ENCODE measurements at regions not wholly inside any gene's neighbourhood (a gene's known extent, or its start where the extent isn't known, plus 50 kb on each side); places are given as distances from the start of the nearest gene placed in this dataset.

- no peak for TF ChIP-seq CTCF (IDR thresholded peaks at IDR 0.05)
- ATAC-seq (ENCODE audit: insufficient number of reproducible peaks, low FRiP score, low read depth) (no peak), DNase-seq (ENCODE audit: low spot score) (no peak)
- H3K4me3 ChIP-seq, result no peak overlapping the region
- no peaks in the 10 kb centered on the region for H3K27me3 ChIP-seq (replicated peaks; ENCODE audit: insufficient read depth)
- no peaks in the 10 kb centered on the region for H3K4me1 ChIP-seq (ENCODE audit: control insufficient read depth in 1 of 2, low read depth in 2 of 2)
- no peak overlapping the region for H3K27ac ChIP-seq
- H3K36me3 ChIP-seq, result no peaks in the 10 kb centered on the region
- H3K9me3 ChIP-seq, result no peaks in the 10 kb centered on the region
Measured at GRCh38 chr1:38787041-38787440, 72.5 kb downstream of the RRAGC start.

- H3K36me3 ChIP-seq, result no peaks in the 10 kb centered on the region
- DNase-seq (ENCODE audit: low spot score) (no peak), ATAC-seq (ENCODE audit: insufficient number of reproducible peaks, low FRiP score, low read depth) (no peak)
- H3K27me3 ChIP-seq (replicated peaks; ENCODE audit: insufficient read depth), result no peaks in the 10 kb centered on the region
- no peak overlapping the region for H3K27ac ChIP-seq
- H3K4me1 ChIP-seq (ENCODE audit: control insufficient read depth in 1 of 2, low read depth in 2 of 2), result no peaks in the 10 kb centered on the region
- TF ChIP-seq CTCF (IDR thresholded peaks at IDR 0.05), result no peak
- H3K4me3 ChIP-seq, result no peak overlapping the region
- H3K9me3 ChIP-seq, result no peaks in the 10 kb centered on the region
Measured at GRCh38 chr1:38786040-38786436, 73.5 kb downstream of the RRAGC start.

DNA sequence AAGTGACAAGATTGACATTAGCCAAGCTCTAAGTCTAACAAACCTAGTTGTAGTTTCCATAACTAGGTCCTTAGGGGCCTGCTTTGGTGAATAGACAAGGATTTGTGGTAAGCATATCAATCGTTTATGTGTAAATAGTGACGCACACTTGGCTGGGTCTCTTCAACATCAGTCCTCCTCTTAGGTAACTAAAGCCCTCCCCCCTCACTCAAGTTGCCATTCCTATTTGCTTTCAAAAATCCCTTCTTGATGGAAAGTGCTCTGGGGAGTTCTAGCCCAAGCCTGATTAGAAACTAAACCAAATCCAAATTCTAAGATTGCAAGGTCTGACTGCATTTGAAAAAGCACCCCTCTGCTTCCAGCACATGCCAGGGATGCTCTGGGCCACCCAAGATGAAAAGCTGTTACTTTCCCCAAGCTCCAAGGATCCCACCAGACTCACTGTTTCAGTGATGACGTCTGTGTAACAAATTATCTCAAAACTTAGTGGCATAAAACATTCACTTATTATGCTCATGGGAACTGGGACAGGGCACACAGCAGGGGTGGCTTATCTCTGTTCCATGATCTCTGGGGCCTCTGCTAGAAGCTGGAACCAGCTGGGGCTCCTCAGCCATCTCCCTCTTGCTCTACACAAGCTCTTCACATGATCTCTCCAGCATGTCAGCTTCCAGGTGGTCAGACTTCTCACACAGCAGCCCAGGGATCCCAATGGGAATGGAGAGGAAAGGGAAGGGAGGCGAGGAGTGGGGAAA, 74.1 kb downstream of the RRAGC start:
- TF ChIP-seq CTCF (IDR thresholded peaks at IDR 0.05), result no peak
- H3K27me3 ChIP-seq (replicated peaks; ENCODE audit: insufficient read depth), result no peaks in the 10 kb centered on the region
- no peaks in the 10 kb centered on the region for H3K9me3 ChIP-seq
- no peak overlapping the region for H3K27ac ChIP-seq
- DNase-seq (ENCODE audit: low spot score) (no peak), ATAC-seq (ENCODE audit: insufficient number of reproducible peaks, low FRiP score, low read depth) (no peak)
- H3K36me3 ChIP-seq, result no peaks in the 10 kb centered on the region
- no peaks in the 10 kb centered on the region for H3K4me1 ChIP-seq (ENCODE audit: control insufficient read depth in 1 of 2, low read depth in 2 of 2)
- no peak overlapping the region for H3K4me3 ChIP-seq

DNA sequence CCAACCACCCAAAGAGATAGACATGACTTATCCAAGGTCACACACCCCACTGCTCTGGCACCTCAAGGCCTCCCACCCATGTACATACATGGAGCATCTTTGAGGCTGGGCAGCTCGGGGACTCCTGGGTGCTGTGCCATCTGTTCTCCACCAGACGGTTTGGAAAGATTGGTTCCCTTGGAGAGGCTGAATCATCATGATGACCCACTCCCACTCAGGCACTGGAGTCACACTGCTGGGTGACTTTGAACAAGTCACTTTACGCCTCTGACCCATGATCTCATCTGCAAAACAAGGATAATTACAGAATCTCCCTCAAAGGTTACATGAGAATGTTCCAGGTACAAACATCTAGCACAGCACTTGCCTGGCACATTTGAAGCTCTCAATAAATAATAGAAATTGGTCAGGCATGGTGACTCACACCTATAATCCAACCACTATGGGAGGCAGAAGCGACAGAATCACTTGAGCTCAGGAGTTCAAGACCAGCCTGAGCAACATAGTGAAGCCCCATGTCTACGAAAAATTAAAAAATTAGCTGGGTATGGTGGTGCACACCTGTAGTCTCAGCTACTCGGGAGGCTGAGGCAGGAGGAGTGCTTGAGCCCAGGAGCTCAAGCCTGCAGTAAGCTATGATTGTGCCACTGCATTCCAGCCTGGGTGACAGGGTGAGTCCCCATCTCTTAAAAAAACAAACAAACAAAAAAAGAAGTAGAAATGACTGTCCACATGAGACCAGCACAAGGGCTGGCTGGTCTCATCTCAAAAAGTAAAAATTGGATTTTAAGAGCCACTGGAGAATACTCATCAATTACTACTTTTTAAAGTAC, 74.9 kb downstream of the RRAGC start:
- Histone ChIP-seq H3K36me3 (no peaks in the 10 kb centered on the region), H3K27me3 (replicated peaks; ENCODE audit: insufficient read depth) (no peaks in the 10 kb centered on the region), H3K27ac (no peak overlapping the region), H3K4me3 (no peak overlapping the region), H3K4me1 (ENCODE audit: control insufficient read depth in 1 of 2, low read depth in 2 of 2) (no peaks in the 10 kb centered on the region), H3K9me3 (no peaks in the 10 kb centered on the region)
- DNase-seq (ENCODE audit: low spot score) (no peak), ATAC-seq (ENCODE audit: insufficient number of reproducible peaks, low FRiP score, low read depth) (no peak)
- no peak for TF ChIP-seq CTCF (IDR thresholded peaks at IDR 0.05)

DNA sequence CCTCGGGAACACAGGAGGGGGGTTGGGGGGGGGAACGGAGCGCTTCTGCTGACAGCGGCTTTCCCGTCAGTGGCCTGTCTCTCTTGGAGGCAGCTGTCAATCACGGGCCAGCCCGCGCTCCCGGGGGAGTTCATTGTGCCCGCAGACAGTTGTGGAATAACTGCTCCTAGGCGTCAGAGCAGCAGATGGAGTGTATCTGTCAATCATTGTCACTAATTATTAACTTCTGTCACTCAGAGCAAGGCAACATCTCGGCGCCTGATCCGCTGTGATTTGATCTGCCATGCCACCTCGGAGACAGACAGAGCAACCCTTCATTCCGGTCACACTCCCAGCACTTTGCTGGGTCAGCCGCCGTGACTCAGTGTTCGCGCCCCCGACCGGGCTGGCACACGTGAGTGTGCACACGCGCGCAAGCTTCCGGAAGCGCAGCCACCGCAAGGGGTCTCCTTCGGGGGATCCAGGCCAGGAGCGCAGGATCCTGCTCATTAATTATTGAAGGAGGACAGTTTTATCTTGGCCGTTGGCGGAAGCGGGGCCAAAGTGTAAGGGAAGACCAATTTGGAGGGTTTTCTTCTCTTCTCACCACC, 75.8 kb downstream of the RRAGC start:
- Histone ChIP-seq H3K36me3 (no peaks in the 10 kb centered on the region), H3K27ac (no peak overlapping the region), H3K27me3 (replicated peaks; ENCODE audit: insufficient read depth) (no peaks in the 10 kb centered on the region), H3K4me3 (no peak overlapping the region), H3K9me3 (no peaks in the 10 kb centered on the region), H3K4me1 (ENCODE audit: control insufficient read depth in 1 of 2, low read depth in 2 of 2) (no peaks in the 10 kb centered on the region)
- ATAC-seq (ENCODE audit: insufficient number of reproducible peaks, low FRiP score, low read depth), result no peak
- no peak for TF ChIP-seq CTCF (IDR thresholded peaks at IDR 0.05)
- no peak for DNase-seq (ENCODE audit: low spot score)

Data from thoracic aorta (tissue), 2 donors.